ENCODE measurements at regions not wholly inside any gene's neighbourhood (a gene's known extent, or its start where the extent isn't known, plus 50 kb on each side); places are given as distances from the start of the nearest gene placed in this dataset.

DNA sequence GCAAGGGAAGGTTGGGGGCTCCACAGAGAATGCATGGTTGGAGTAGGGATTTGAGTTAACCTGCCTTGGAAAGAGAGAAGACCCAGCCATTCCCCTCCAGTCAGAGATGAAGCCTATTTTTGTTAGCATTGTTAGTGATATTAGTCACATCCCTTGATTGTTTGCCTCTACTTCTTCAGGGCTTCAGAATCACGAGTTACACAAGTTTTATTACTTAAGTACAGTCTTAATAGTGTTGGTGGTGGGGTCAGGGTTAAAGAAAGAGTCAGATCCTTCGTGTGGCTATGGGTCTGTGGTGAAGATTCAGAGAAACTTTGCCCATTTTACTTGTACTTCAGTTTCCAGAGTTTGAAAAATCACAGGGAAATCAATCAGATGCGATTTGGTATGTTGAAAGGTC, 363.1 kb downstream of the LRIG3 start:
- TF ChIP-seq POLR2A (IDR thresholded peaks at IDR 0.05; ENCODE audit: low read depth, low read length) (no peak), SPI1 (IDR thresholded peaks at IDR 0.05; ENCODE audit: low read depth, low read length) (no peak), POLR2AphosphoS5 (IDR thresholded peaks at IDR 0.05; ENCODE audit: low read depth, low read length) (no peak), TAF1 (IDR thresholded peaks at IDR 0.05; ENCODE audit: low read depth, low read length) (no peak), POU2F2 (IDR thresholded peaks at IDR 0.05; ENCODE audit: low read depth, low read length) (no peak), PAX5 (IDR thresholded peaks at IDR 0.05; ENCODE audit: insufficient read depth, low read length, severe bottlenecking) (no peak)
